ENCODE measurements at regions not wholly inside any gene's neighbourhood (a gene's known extent, or its start where the extent isn't known, plus 50 kb on each side); places are given as distances from the start of the nearest gene placed in this dataset.
"Not testable (repeated sequence)": the region's sequence is repeated elsewhere in the genome, so short reads cannot be mapped to it uniquely, and the experiment has no call there.

DNA sequence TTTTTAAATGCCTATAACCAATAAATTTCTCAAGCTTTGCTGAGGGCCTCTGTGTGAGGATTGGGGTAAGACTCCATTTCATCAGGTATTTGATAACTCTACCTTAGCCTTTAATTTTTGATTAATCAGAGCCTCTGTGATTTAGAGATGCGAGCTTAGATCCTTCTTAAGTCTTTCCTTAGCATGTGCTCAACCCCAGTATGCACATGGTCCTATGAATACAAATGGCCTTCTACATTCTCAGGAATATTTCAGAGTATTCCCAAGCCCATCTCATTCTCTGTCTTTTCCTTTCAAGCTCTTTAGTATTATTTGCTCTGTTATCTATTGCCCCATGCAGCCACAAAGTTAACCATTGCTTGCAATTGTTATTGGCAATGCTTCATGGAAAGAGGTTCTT, 1407.7 kb downstream of the LRFN5 start:
- DNase-seq = no peak

DNA sequence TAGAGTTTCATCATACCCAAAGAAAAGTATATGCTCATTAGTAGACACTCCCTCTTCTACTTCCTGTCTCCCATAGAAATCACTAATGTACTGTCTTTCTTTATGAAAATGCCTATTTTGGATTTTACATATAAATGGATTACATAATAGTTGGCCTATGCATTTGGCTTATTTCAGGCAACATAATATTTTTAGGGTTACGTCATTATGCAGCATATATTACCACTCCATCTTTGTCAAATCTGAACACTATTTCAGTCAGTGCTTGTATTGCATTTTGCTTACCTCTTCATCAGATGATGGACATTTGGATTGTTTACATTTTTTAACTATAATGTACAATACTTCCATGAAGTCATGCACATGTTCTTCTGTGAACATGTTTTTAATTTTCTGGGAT, 1406.1 kb downstream of the LRFN5 start:
- no peak for DNase-seq

DNA sequence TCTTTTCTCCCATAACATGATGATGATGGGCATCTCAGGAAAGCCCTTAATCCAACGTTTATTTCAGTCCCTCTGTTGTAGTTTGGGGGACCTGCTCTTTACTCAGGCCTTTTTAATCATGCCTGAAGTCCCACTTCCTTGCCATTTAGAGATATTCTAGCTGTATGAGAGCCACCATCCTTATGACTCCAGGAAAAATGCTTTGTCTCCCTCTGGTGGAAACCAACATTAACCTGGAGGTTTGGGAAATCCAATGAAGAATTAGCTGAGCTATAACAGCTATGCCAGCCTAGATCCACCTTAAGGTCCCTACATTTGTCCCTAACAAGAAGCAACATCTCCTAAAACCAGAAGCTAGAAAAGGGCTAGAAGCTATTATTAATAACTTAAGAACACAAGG, 1399.1 kb downstream of the LRFN5 start:
- DNase-seq = no peak

DNA sequence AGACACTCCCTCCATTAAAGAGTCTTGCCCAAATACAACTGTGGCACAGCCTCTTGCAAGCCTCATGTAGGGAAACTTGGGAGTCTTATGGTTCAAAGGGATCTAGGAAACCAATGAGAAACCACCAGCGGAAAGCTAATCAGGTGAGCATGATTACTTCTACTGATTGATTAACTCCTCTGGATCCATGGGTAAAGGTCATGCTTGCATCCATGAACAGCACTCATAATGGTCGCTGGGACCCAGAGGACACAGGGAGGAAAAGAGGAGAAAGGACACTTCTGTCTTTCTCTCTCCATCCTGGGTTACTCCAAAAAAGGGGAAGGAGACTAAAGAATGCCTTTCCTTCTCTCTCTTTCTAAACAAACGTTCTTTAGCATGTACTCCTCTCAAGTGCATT, 1397.2 kb downstream of the LRFN5 start:
- DNase-seq = no peak

DNA sequence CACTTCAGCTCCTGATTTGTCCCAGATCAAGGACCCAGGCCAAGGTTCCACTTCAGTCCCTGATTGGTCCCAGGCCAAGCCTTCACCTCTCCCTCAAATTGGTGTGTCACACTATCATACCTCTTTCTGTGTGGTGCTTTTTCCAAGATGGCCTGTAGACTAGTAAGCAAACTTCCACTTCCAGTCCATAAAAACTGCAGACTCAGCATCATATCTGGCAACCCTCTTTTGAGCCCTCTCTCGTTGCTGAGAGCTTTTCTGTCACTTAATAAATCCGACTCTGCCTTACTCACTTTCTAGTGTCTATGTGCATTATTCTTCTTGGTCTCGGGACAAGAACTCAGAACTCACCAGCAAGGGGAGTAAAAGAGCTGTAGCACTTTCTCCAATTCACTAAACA, 1395.1 kb downstream of the LRFN5 start:
- DNase-seq = no peak

DNA sequence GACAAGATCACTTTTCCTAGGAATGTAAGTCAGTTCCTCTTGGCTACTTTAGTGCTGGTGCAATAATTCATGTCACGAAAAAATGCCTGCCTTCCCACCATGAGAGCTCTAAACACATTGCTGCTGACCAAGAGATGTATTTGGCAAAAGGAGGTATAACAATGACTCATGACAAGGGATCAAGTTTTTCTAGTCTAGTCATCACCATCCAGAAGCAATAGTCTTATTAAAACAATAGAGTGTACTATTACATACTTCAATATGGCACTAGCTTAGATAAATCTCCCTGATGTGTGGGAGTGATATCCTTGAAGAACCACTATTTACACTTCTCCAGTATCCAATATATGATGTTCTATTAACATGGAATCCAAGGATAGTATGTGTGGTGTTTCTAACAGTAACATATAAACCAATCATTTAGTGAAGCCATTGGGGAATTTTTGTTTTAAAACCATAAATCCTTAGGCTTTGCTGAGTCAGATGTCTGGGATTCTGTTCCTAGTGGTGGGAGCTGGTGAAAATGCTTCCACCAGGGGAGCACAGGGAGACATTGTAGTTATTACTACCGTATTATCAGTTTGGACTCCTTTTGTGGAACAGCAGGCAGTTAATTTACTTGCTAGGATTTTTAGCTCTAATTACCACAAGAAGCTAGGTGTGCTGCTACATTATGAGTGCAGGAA, 1387.5 kb downstream of the LRFN5 start:
- no peak for DNase-seq

DNA sequence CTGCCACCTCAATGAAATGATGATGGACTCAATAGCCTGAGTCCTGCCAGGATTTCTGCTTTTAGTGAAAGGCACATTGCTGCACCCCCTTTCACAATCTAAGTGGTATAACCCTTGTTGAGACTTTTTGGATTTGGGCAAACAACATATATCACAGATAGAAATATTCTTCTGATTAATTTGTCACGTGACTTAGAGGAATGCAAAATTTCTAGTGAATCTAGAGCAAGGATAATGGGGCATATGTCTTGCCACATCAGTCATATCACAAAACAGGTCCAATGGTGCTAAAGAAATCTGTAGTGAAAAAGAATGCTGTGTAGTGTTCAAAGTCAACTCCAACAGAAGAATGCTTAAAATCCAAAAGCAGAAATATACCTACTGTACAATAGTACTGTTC, 1386.3 kb downstream of the LRFN5 start:
- DNase-seq = no peak

DNA sequence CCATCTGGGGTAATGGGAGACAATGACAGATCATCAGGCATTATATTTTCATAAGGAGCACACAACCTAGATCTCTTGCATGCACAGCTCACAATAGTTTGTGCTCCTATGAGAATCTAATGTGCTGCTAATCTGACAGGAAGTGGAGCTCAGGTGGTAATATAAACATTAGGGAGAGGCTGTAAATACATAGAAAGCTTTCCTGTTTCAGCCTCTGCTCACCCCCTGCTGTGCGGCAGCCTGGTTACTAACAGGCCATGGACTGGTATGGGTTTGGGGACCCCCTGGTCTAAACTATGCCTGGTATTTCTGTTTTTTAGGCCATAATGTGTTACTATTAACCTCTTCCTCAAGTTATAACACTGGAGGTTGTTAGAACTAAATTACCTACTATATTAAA, 1373.7 kb downstream of the LRFN5 start:
- no peak for DNase-seq

DNA sequence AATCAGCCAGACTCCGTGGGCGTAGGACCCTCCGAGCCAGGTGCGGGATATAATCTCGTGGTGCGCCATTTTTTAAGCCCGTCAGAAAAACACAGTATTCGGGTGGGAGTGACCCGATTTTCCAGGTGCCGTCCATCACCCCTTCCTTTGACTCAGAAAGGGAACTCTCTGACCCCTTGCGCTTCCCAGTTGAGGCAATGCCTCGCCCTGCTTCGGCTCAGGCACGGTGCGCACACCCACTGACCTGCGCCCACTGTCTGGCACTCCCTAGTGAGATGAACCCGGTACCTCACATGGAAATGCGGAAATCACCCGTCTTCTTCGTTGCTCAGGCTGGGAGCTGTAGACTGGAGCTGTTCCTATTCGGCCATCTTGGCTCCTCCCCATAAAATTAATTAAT, 1366.5 kb downstream of the LRFN5 start:
- DNase-seq = not testable (repeated sequence)

DNA sequence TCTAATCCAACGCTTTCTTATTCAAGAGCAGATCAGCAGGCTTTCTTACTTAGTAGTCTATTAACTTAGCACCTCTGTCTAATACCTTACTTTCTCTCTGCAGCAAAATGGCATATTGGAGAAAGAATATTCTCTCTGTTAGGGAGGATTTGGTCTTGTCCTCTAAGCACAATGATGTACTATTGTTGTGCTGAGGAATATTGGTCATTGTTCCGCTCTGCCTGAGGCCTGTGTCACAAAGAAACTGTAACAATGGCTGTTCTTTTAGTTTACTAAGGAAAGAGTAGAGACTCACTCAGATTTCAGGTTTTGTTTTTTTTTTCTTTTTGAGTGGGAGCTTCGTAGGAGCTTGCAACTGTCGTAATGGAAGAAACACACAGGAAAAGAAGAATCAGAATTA, 1358.8 kb downstream of the LRFN5 start:
- no peak for DNase-seq

DNA sequence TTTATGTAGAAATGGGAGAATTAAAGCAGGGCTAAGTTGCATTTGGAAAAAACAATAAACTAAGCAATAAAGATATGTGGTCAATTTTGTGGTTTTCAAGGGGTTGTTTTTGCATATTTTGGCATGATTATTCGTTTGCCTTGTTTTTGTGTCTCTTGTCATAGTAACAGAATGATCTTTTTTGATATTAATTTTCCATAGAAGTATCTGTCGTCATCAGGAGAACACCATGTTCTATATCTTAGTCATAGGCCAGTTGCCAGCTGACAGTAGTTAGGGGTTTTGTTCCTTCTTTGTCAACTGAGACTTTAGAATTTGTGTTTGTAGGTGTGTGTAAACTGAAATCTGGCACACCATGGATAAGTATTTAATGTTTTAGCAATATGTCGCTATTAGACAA, 1354.8 kb downstream of the LRFN5 start:
- DNase-seq = no peak

DNA sequence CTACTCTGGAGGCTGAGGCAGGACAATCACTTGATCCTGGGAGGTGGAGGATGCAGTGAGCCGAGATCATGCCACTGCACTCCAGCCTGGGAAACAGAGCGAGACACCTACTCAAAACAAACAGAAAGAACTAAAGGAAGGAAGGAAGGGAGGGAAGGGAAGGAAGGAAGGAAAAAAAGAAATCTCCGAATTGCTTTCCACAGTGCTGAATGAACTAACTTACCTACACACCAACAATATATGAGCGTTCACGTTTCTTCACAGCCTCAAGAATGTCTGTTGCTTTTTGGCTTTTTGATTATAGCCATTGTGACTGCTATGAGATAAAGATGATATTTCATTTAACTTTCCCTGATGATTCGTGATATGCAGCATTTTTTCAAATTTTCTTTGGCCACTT, 1343.7 kb downstream of the LRFN5 start:
- DNase-seq = no peak

DNA sequence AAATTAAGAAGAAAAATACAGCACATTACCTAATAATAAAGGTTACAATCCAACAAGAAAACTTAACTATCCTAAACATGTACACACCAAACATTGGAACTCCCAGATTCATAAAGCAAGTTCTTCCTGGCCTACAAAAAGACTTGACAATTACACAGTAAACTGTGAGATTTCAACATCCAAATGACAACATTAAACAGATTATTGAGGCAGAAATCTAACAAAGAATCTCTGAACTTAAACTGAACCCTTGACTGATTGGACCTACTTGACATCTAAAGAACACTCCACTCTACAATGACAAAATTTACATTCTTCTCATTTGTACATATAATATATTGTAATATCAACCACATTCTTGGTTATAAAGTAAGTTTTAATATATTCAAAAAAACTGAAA, 1341.3 kb downstream of the LRFN5 start:
- no peak for DNase-seq

DNA sequence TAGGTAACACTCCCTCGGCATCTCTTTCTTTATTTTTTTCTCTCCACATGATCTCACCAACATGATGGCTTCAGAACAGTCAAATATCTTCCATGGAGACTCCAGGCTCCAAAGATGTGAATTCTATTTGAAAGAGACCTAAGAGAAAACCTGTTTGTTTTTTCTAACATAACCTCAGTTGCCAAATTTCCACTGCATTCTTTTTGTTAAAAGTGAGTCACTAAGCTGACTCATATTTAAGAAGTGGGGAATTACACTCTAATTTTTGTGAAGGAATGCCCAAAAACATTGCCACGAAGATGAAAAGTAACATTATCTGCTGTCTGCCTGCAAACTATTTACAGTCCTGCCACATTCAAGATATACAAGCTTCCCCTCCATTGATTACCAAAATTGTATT, 1337.6 kb downstream of the LRFN5 start:
- no peak for DNase-seq

DNA sequence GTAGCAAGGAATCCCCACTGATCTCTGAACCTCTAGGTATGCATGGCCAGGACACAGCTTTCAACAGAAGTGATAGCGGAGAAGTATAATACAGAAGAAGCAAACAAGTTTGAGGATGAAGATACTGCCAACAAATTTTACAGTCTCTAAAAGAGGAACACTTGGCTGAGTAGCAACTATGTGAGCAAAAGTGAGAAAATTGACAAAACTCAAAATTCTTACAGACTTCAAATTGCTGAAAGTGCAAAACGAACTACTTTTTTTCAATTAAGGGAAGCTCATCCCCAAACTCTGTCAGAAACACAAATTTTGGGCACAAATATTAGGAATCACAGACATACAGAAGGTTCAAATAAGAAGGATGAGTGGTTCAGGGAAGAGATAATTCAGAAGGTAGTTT, 1324.6 kb downstream of the LRFN5 start:
- no peak for DNase-seq

DNA sequence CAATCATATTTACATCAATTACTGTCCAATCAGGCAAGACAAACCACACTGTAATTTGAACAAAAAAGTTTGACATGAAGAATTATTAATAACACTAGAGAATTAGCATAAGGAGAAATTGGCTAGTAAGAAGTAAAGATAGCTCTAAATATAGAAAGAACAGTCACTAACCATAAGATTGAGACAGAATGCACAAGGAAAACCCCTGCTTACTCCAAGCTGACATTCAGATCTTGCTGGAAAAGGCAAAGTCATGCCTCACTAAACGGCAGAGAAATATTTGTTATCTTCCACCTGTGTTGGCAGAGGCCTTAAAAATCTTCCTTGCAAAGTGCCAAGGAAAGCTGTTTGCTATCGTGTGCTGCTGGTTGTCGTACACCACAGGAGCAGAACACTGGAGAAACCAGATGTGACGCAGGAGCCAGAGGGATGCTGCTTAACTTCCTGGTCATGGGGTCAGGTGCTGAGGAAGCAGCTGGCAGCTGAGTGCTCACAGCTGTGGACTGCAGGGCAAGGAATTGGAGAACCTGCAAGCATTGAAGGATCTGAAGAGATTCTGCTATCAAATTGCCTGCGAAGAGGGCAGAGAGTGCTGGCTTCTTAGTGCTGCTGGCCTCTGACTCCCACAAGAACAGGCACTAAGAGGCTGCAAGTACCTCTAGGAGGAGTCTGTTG, 1323.3 kb downstream of the LRFN5 start:
- no peak for DNase-seq

DNA sequence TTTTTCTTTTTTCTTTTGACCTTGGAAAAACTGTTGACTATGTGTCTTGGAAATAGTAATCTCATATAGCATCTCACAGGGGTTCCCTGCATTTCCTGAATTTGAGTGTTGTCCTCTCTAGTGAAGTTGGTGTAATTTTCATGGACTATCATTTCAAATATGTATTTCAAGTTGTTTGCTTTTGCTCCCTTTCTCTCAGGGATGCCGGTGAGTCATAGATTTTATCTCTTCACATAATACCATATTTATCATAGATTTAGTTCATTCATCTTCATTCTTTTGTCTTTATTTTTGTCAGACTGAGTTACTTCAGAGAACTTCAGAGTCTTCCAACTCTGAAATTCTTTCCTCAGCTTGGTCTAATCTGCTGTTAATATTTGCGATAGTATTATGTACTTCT, 1320.6 kb downstream of the LRFN5 start:
- peak in 1 of 2 experiments; percentile 2 for DNase-seq

DNA sequence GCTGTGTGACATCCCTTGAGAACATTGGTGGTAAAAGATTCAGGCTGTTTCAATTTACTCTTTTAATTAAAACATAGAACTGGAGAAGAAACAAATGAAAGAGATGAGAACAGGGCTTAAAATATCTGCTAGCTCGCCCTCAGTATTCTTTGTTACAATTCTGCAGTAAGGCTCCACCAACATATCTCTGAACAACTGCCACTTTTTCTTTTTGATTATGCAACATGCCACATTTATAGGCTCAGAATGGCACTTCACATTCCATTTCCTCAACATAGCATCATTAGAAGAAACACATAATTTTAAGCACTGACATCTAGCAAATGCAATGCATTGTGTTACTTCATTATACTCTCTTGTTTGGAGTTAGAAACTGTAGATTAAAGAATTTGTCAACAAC, 1315.2 kb downstream of the LRFN5 start:
- no peak for DNase-seq

DNA sequence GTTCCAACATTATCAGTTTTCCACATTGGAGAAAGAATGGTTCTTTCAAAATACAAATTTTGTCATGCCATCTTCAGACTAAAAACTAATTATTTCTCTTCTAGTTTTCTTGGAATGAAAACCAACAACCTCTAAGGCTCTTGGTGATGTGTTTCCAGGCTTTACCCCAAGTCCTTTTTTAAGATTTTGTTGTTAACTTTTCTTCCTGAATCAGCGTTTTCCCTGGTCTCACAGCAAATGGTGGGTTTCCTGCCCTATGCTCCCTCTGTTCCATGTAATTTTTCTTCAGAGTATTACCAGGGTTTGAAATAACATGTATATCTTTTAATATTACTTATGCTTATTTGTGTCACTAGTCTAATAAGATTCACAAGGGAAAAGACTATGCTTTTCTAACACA, 1311.9 kb downstream of the LRFN5 start:
- no peak for DNase-seq

DNA sequence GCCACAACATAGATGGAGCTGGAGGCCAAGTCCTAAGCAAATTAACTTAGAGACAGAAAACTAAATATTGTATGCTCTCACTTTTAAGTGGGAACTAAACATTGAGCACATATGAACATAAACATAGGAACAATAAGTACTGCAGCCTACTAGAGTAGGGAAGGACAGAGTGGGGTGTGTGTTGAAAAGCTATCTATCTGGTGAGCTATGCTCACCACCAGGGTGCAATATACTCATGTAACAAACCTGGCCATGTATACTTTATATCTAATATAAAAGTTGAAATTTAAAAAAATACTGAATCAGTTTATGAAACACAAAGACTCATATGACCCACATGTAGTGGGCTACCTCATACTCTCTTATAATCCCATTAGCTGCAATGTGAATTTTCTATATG, 1305.0 kb downstream of the LRFN5 start:
- DNase-seq = peak in 1 of 2 experiments; percentile 2

DNA sequence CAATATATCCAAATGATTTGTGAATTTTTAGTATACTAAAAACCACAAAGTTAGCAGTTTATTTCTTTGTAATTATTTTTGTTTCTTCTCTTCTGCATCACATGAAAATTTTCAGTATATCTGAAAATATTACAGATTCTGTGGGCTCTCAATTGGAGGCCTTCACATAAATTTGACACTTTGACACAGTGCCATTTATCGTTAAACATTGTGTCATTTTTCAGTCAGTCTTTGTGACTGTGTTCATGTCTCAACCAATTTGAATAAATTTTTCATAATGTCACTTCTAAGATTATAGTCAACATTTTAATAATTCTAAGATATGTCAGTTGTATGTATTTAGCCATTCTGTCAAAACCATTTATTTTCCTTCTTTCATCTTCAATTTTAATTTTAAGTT, 1303.0 kb downstream of the LRFN5 start:
- DNase-seq = no peak

DNA sequence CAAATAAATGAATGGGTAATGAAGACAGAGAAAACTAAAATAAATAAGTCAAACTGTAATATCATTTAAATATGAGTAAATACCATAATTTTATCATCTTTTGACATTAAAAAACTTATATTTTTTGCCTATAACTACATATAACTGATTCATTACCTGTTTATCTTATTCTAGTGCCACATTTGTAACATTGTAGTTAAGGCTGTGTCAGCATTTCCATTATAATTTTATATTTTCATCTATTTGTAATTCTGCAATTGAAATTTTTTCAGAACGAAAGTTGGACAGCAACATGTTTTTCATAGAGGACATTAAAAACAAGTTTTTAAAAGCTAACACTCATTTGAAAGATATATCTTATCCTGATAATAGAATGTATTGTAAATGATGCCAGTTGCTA, 1286.5 kb downstream of the LRFN5 start:
- DNase-seq = no peak

DNA sequence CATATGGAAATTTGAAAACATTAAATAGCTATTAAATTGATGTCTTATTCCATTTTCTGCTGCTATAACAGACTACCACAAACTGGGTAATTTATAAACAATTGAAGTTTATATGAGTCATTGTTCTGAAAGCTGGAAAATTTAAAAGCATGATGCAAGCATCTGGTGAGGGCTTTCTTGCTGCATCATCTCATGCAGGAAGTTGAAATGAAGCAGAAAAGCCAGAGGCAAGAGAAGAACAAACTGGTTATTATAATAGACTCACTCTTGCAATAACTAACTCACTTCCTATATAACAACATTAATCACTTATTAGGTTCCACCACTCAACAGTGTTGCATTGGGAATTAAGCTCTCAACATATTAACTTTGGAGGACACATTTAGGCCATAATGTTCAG, 1277.4 kb downstream of the LRFN5 start:
- peak; percentile 15 to 35 for DNase-seq

DNA sequence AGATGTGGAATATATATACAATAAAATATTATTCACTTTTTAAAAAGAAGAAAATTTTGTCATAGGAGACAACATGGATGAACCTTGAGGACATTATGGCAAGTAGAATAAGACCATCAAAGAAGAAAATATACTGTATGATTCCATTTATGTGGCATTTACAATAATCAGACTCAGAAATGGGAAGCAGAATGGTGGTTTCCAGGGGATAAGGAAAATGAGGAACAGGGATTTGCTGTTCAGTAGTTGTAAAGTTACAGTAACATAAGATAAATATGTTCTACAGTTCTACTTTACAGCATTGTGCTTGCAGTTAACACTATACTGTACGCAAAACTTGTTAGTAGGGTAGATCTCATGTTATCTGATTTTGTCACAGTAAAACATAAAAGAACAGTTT, 1271.0 kb downstream of the LRFN5 start:
- no peak for DNase-seq

DNA sequence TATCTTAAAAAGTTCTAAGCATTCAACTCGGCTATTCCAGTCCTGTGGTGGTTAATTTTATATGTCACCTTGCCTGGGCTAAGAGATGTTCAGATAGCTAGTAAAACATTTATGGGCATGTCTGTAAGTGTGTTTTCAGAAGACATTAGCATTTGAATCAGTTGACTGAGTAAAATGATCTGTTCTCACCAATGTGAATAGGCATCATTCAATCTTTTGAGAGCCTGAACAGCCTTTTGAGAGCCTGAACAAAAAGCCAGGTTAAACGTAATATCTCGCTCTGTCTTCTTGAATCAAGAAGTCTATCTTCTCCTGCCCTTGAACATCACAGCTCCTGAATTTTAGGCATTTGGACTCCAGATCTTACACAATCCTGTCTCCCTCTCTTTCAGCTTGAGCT, 1266.1 kb downstream of the LRFN5 start:
- no peak for DNase-seq
